ENCODE measurements at regions not wholly inside any gene's neighbourhood (a gene's known extent, or its start where the extent isn't known, plus 50 kb on each side); places are given as distances from the start of the nearest gene placed in this dataset.

DNA sequence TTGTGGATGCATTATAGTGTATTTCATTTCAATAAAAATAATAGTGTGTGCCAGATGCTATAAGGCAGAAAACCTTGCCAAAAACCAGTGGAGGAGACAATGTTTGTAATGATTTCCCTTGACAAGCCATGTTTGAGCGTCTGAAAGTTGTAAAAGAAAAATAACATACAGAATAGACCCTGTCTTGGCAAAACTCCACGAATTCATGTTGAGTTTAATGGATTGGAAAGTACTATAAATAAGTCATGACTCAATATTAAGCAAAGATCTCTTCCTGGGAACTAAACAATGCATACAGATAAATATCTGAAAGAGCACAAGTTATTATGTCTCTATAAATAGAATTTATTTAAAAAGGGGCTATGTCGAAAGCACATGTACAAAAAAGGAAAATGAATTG is 543.5 kb downstream of the GABRG1 start:
- no peak for DNase-seq
- intact Hi-C loops (cut with DNase I; ENCODE audit: low total_unique reads), result no loop called here
- no peak overlapping the region for H3K27ac ChIP-seq

DNA sequence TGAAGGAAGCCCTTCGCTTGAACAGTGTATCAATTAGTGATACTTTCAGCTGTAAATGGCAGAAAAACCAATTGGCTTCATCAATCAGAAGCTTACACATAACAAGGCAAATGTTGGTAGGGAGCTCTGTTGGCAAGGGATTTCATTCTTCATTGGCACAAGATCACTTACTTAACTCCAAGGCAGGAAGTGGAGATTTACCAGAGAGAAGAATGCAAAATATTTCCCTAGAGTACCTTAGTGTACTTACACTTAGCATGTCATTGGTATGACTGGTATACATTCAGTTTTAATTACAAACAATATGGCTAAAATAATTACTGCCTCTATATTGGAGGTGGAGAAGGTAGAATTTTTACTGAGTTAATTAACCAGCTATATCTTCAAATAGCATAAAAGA is 545.0 kb downstream of the GABRG1 start:
- Histone ChIP-seq H3K4me3 (no peak overlapping the region), H3K4me1 (no peaks in the 10 kb centered on the region), H3K36me3 (ENCODE audit: low read depth, missing control alignments) (no peaks in the 10 kb centered on the region), H3K9me3 (no peaks in the 10 kb centered on the region), H3K27me3 (no peaks in the 10 kb centered on the region), H3K27ac (no peak overlapping the region)
- intact Hi-C loops (cut with DNase I; ENCODE audit: low total_unique reads), result no loop called here
- WGBS, 2 donors, result 83 to 94% methylated on average over 1 of the region's 1 CpG
- TF ChIP-seq, protein P1, sequence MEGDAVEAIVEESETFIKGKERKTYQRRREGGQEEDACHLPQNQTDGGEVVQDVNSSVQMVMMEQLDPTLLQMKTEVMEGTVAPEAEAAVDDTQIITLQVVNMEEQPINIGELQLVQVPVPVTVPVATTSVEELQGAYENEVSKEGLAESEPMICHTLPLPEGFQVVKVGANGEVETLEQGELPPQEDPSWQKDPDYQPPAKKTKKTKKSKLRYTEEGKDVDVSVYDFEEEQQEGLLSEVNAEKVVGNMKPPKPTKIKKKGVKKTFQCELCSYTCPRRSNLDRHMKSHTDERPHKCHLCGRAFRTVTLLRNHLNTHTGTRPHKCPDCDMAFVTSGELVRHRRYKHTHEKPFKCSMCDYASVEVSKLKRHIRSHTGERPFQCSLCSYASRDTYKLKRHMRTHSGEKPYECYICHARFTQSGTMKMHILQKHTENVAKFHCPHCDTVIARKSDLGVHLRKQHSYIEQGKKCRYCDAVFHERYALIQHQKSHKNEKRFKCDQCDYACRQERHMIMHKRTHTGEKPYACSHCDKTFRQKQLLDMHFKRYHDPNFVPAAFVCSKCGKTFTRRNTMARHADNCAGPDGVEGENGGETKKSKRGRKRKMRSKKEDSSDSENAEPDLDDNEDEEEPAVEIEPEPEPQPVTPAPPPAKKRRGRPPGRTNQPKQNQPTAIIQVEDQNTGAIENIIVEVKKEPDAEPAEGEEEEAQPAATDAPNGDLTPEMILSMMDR (IDR thresholded peaks at IDR 0.05), result no peak
- no peak for TF ChIP-seq POLR2A (IDR thresholded peaks at IDR 0.05)
- DNase-seq, result no peak

More for the DNA sequence above, 543.5 kb downstream of the GABRG1 start:
- H3K4me1 ChIP-seq, result no peaks in the 10 kb centered on the region
- H3K9me3 ChIP-seq, result no peaks in the 10 kb centered on the region
- H3K4me3 ChIP-seq, result no peak overlapping the region
- TF ChIP-seq, protein P1 (IDR thresholded peaks at IDR 0.05), result no peak
- TF ChIP-seq POLR2A (IDR thresholded peaks at IDR 0.05), result no peak
- H3K27me3 ChIP-seq, result no peaks in the 10 kb centered on the region
- 25 to 35% methylated on average over 3 of the region's 3 CpGs for WGBS, 2 donors
- H3K36me3 ChIP-seq (ENCODE audit: low read depth, missing control alignments), result no peaks in the 10 kb centered on the region

DNA sequence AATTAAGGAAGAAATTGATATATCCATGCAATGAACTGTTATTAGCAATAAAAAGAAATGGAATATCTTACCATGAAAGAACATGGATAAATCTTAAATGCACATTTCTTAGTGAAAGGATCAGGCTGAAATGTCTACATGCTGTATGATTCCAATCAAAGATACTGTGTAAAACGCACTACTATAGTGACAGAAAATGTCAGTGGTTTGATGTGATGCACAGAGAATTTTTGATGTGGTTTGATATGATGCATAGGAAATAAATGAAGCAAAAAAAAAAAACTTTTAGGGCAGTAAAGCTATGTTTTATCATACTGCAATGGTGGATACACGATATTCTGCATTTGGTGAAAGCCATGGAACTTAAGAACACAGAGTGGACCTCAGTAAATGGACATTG is 547.6 kb downstream of the GABRG1 start:
- DNase-seq, result no peak
- Histone ChIP-seq H3K9me3 (no peaks in the 10 kb centered on the region), H3K4me1 (no peaks in the 10 kb centered on the region), H3K36me3 (ENCODE audit: low read depth, missing control alignments) (no peaks in the 10 kb centered on the region), H3K27ac (no peak overlapping the region), H3K27me3 (no peaks in the 10 kb centered on the region), H3K4me3 (no peak overlapping the region)
- TF ChIP-seq, protein P1 (IDR thresholded peaks at IDR 0.05), result no peak
- TF ChIP-seq POLR2A (IDR thresholded peaks at IDR 0.05), result no peak
- WGBS, 2 donors, result 85 to 86% methylated on average over 2 of the region's 2 CpGs
- intact Hi-C loops (cut with DNase I; ENCODE audit: low total_unique reads), result no loop called here

DNA sequence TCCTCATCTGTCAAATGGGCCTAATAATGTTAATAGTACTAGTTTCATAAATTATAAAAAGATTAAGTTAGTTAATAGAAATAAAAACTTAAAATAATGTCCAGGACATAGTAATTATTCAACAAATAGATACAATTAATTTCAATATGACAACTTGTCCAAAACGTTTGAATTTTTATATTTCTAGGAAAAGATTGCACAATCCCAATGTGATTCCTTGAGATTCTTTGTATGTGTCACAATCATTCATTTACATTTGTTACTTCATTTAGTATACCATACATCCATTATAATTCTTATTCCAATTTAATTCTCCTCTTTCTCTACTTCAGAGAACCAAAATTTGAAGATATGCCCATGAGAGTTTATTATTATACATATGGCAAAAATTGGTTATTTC is 554.2 kb downstream of the GABRG1 start:
- intact Hi-C loops (cut with DNase I; ENCODE audit: low total_unique reads), result no loop called here
- no peak overlapping the region for H3K4me3 ChIP-seq
- no peaks in the 10 kb centered on the region for H3K27me3 ChIP-seq
- no peak for TF ChIP-seq POLR2A (IDR thresholded peaks at IDR 0.05)
- TF ChIP-seq, protein P1 (IDR thresholded peaks at IDR 0.05), result no peak
- no peak for DNase-seq
- no peak overlapping the region for H3K27ac ChIP-seq
- WGBS, 2 donors, result 68 to 71% methylated on average over 1 of the region's 1 CpG
- H3K36me3 ChIP-seq (ENCODE audit: low read depth, missing control alignments), result no peaks in the 10 kb centered on the region
- H3K4me1 ChIP-seq, result no peaks in the 10 kb centered on the region
- no peaks in the 10 kb centered on the region for H3K9me3 ChIP-seq

DNA sequence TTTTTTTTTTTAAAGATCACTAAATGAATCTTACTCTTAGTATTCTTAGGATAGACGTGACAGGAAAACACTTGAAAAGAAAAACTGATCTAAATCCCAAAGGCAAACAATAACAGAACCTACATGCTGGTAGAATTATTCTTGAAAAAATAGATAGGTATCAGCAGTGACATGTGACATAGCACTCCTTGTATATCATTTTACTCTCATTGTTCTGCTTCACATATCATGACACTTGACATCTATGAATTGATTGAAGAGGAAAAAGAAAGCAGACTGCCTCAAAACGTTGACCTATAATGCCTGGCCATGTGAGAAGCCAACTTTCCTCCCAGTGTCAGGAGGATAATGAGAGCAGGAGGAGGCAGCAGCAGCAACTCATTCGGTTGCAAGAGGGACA is 555.2 kb downstream of the GABRG1 start:
- TF ChIP-seq, protein P1 (IDR thresholded peaks at IDR 0.05), result no peak
- TF ChIP-seq POLR2A (IDR thresholded peaks at IDR 0.05), result no peak
- no peak overlapping the region for H3K27ac ChIP-seq
- H3K27me3 ChIP-seq, result no peaks in the 10 kb centered on the region
- H3K4me3 ChIP-seq, result no peak overlapping the region
- DNase-seq, result no peak
- intact Hi-C loops (cut with DNase I; ENCODE audit: low total_unique reads), result no loop called here
- no peaks in the 10 kb centered on the region for H3K36me3 ChIP-seq (ENCODE audit: low read depth, missing control alignments)
- 53 to 69% methylated on average over 3 of the region's 3 CpGs for WGBS, 2 donors
- no peaks in the 10 kb centered on the region for H3K9me3 ChIP-seq
- H3K4me1 ChIP-seq, result no peaks in the 10 kb centered on the region
